ENCODE measurements at regions not wholly inside any gene's neighbourhood (a gene's known extent, or its start where the extent isn't known, plus 50 kb on each side); places are given as distances from the start of the nearest gene placed in this dataset.

GRCh38 chr15:91692596-91692995, 160.9 kb upstream of the SLCO3A1 start:
- no peak for DNase-seq
- no peaks in the 10 kb centered on the region for H3K27me3 Mint-ChIP-seq

GRCh38 chr15:91694131-91694830, 159.2 kb upstream of the SLCO3A1 start:
- H3K9me3 Mint-ChIP-seq: no peaks in the 10 kb centered on the region
- H3K27me3 Mint-ChIP-seq: no peaks in the 10 kb centered on the region
- no peaks in the 10 kb centered on the region for H3K4me1 Mint-ChIP-seq
- H3K36me3 Mint-ChIP-seq: no peaks in the 10 kb centered on the region
- no peak overlapping the region for H3K27ac Mint-ChIP-seq
- no peak overlapping the region for H3K4me3 Mint-ChIP-seq
- no peak for DNase-seq

More at GRCh38 chr15:91692596-91692995, 160.9 kb upstream of the SLCO3A1 start:
- Mint-ChIP-seq H3K4me1 (no peaks in the 10 kb centered on the region), H3K27ac (no peak overlapping the region), H3K4me3 (no peak overlapping the region), H3K9me3 (no peaks in the 10 kb centered on the region), H3K36me3 (no peaks in the 10 kb centered on the region)

GRCh38 chr15:91694831-91695210, 158.7 kb upstream of the SLCO3A1 start:
- Mint-ChIP-seq H3K36me3 (no peaks in the 10 kb centered on the region), H3K4me3 (no peak overlapping the region), H3K27me3 (no peaks in the 10 kb centered on the region), H3K4me1 (no peaks in the 10 kb centered on the region), H3K9me3 (no peaks in the 10 kb centered on the region), H3K27ac (no peak overlapping the region)
- DNase-seq: no peak

GRCh38 chr15:91695799-91696198, 157.7 kb upstream of the SLCO3A1 start:
- DNase-seq: no peak
- Mint-ChIP-seq H3K27me3 (no peaks in the 10 kb centered on the region), H3K9me3 (no peaks in the 10 kb centered on the region), H3K27ac (no peak overlapping the region), H3K4me3 (no peak overlapping the region), H3K36me3 (no peaks in the 10 kb centered on the region), H3K4me1 (no peaks in the 10 kb centered on the region)

GRCh38 chr15:91696981-91697380, 156.5 kb upstream of the SLCO3A1 start:
- no peak for DNase-seq
- H3K36me3 Mint-ChIP-seq: no peaks in the 10 kb centered on the region
- H3K4me1 Mint-ChIP-seq: no peaks in the 10 kb centered on the region
- H3K27ac Mint-ChIP-seq: no peak overlapping the region
- H3K27me3 Mint-ChIP-seq: no peaks in the 10 kb centered on the region
- no peak overlapping the region for H3K4me3 Mint-ChIP-seq
- H3K9me3 Mint-ChIP-seq: no peaks in the 10 kb centered on the region

DNA sequence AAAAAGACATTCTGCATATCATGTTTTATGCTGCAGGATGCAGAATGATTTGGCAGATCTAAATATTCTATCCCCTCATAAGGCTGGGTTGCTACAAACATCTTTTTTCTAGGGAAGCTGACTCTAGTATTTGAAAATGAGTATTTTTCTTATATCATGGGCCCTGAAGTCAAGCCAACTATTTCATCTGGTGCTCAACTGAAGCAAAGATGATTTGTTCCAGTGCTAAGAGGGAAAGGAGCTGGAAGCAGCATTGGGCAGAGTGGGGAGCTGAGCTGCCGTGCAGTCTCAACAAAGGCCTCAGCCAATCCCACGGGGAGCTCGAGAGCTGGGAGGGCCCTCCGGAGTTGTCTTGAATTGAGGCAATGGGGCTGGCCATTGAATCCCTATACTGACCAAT, 155.3 kb upstream of the SLCO3A1 start:
- Mint-ChIP-seq H3K36me3 (no peaks in the 10 kb centered on the region), H3K9me3 (no peaks in the 10 kb centered on the region), H3K4me3 (no peak overlapping the region), H3K4me1 (no peaks in the 10 kb centered on the region), H3K27ac (no peak overlapping the region), H3K27me3 (peaks cover 10% of the 10 kb centered on the region)
- no peak for DNase-seq

DNA sequence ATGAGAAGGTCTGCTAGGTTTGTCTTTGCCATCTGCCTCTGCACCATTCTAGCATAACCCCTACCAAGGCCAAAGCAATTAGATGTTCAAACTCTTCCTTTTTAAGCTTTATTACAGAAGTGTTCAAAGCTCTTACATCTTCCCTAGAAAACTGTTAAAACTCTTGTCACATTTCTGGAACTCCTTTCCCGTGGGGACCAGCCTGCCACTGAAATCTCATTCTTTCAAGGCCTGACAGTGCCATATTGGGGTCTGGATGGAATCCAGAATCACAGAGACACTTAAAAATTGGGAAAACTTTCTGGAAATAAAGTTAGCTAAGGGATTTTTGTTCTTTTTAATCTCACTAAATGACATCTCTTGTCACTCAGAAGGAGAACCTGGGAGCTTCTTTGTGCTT, 153.8 kb upstream of the SLCO3A1 start:
- Mint-ChIP-seq H3K4me1 (no peaks in the 10 kb centered on the region), H3K9me3 (no peaks in the 10 kb centered on the region), H3K27me3 (peaks cover 10% of the 10 kb centered on the region), H3K4me3 (no peak overlapping the region), H3K36me3 (no peaks in the 10 kb centered on the region), H3K27ac (no peak overlapping the region)
- no peak for DNase-seq

DNA sequence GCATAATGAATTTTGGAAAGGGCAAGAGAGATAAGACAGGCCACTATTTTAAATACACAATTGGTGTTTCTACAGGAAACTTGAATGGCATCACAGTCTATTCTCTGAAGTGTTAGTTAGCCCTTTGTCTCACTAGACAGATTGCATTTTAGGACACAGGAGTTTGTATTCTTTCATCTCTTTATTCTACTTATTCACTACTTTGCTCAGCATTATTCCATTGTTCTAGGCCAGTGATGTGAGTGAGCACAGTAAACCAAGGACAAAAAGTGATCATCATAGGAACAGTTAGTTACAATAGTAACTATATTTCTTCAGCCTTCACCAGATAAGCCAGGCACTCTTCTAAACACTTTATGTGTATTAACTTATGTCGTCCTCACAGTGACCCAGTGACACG, 150.2 kb upstream of the SLCO3A1 start:
- H3K9me3 Mint-ChIP-seq: no peaks in the 10 kb centered on the region
- H3K4me3 Mint-ChIP-seq: no peak overlapping the region
- H3K27ac Mint-ChIP-seq: no peak overlapping the region
- H3K27me3 Mint-ChIP-seq: peaks cover 10% of the 10 kb centered on the region
- H3K36me3 Mint-ChIP-seq: no peaks in the 10 kb centered on the region
- DNase-seq: no peak
- H3K4me1 Mint-ChIP-seq: peaks cover 15% of the 10 kb centered on the region

DNA sequence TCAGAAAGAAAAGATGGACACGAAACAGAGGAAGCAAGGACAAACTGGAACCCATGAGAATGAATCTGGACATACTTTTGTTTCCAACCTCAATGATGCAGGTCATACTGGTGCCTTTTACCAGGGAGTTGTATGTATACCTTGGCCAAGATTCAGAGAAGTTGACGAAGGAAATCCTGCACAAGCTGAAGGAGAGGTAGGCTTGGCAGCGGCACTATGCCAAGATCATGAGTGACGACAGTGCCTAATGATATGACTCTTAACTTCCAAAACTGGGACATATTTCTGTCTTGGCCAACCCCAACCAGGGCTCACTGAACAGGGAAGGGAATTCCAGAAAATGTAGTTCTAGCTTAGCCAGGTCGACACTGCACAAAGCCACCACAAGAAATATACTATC, 149.2 kb upstream of the SLCO3A1 start:
- Mint-ChIP-seq H3K4me3 (no peak overlapping the region), H3K4me1 (peaks cover 15% of the 10 kb centered on the region), H3K36me3 (no peaks in the 10 kb centered on the region), H3K9me3 (no peaks in the 10 kb centered on the region), H3K27me3 (peaks cover 10% of the 10 kb centered on the region), H3K27ac (no peak overlapping the region)
- no peak for DNase-seq

- peaks cover 15% of the 10 kb centered on the region for H3K4me1 Mint-ChIP-seq
- H3K27me3 Mint-ChIP-seq: peaks cover 10% of the 10 kb centered on the region
- DNase-seq: peak; percentile 87
- H3K27ac Mint-ChIP-seq: peak overlapping the region; percentile 78
- H3K4me3 Mint-ChIP-seq: no peak overlapping the region
- H3K9me3 Mint-ChIP-seq: no peaks in the 10 kb centered on the region
- H3K36me3 Mint-ChIP-seq: no peaks in the 10 kb centered on the region
Observed at GRCh38 chr15:91706322-91707032, 147.0 kb upstream of the SLCO3A1 start.

GRCh38 chr15:91710080-91710698, 143.3 kb upstream of the SLCO3A1 start:
- Mint-ChIP-seq H3K4me3 (no peak overlapping the region), H3K27me3 (peaks cover 4% of the 10 kb centered on the region), H3K36me3 (no peaks in the 10 kb centered on the region), H3K9me3 (no peaks in the 10 kb centered on the region), H3K27ac (no peak overlapping the region), H3K4me1 (peaks cover 15% of the 10 kb centered on the region)
- no peak for DNase-seq

DNA sequence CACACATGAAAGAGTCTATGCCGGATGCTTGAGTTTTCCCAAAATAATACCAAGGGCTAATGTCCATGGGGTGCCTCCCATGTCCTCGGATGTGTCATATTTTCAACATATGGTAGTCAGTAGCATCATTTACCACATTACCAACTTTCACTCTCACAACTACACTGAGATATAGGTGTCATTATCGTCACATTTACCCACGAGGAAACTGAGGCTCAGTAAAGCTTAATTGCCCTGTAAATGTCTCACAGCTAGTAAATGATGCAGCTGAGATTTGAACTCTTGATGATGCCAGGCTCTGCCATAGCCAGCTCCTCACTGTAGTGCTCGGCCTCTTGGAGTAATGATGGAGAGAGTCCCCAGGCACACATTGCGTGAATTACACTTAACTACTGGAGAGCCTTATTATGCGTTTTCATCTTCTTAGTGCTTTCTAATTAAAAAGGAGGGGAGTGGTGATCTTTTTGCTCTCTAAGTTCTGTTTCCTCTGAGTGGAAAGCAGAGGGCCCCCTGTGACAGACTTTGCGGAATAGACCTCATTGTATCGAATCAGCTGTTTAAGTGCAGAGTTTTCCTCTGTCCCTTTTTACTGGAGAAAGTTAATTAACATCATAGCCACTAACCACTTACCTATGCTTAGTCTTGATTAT, 142.0 kb upstream of the SLCO3A1 start:
- peaks cover 7% of the 10 kb centered on the region for H3K4me1 Mint-ChIP-seq
- H3K36me3 Mint-ChIP-seq: no peaks in the 10 kb centered on the region
- peaks cover 6% of the 10 kb centered on the region for H3K27me3 Mint-ChIP-seq
- no peak overlapping the region for H3K27ac Mint-ChIP-seq
- no peak for DNase-seq
- no peak overlapping the region for H3K4me3 Mint-ChIP-seq
- H3K9me3 Mint-ChIP-seq: no peaks in the 10 kb centered on the region

- peaks cover 6% of the 10 kb centered on the region for H3K27me3 Mint-ChIP-seq
- H3K27ac Mint-ChIP-seq: no peak overlapping the region
- no peaks in the 10 kb centered on the region for H3K9me3 Mint-ChIP-seq
- no peak overlapping the region for H3K4me3 Mint-ChIP-seq
- H3K36me3 Mint-ChIP-seq: no peaks in the 10 kb centered on the region
- DNase-seq: no peak
- no peaks in the 10 kb centered on the region for H3K4me1 Mint-ChIP-seq
Observed at GRCh38 chr15:91712286-91712685, 141.2 kb upstream of the SLCO3A1 start.

DNA sequence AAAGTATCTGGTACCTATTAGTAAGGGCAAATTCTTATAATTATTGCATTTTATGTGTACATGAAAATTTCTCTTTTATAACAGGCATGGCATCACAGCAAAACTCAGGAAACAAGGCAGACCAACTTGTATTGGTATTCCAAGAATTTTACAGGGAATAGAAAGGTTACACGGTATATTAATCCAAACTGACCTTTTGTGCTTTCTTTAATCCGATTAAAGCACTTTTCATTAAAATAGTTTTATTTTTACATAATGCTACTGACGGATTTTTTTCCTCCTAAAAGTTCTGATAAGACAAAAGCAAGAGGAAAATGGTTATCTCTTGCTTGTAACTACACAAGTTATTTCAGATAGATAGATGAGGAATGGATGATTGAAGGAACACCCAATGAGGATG, 137.0 kb upstream of the SLCO3A1 start:
- Mint-ChIP-seq H3K4me3 (no peak overlapping the region), H3K4me1 (no peaks in the 10 kb centered on the region), H3K9me3 (no peaks in the 10 kb centered on the region), H3K27me3 (peaks cover 15% of the 10 kb centered on the region), H3K27ac (no peak overlapping the region), H3K36me3 (no peaks in the 10 kb centered on the region)
- DNase-seq: no peak

GRCh38 chr15:91717811-91718210, 135.7 kb upstream of the SLCO3A1 start:
- Mint-ChIP-seq H3K9me3 (no peaks in the 10 kb centered on the region), H3K27me3 (peaks cover 15% of the 10 kb centered on the region), H3K27ac (no peak overlapping the region), H3K4me3 (no peak overlapping the region), H3K4me1 (no peaks in the 10 kb centered on the region), H3K36me3 (no peaks in the 10 kb centered on the region)
- no peak for DNase-seq

Measured in activated naive CD8-positive, alpha-beta T cell treated with anti-CD3 and anti-CD28 coated beads for 36 hours (primary cell).